ENCODE measurements at regions not wholly inside any gene's neighbourhood (a gene's known extent, or its start where the extent isn't known, plus 50 kb on each side); places are given as distances from the start of the nearest gene placed in this dataset.

- peaks cover 11% of the 10 kb centered on the region for H3K9me3 ChIP-seq (ENCODE audit: low read length)
- no peak overlapping the region for H3K4me3 ChIP-seq (ENCODE audit: low read depth, low read length, poor library complexity, severe bottlenecking)
- H4K20me1 ChIP-seq (ENCODE audit: insufficient read depth, low read length), result no peaks in the 10 kb centered on the region
- no peak overlapping the region for H2AFZ ChIP-seq (ENCODE audit: low read length)
- H3K4me2 ChIP-seq (ENCODE audit: low read length), result no peak overlapping the region
- no peaks in the 10 kb centered on the region for H3K79me2 ChIP-seq (ENCODE audit: insufficient read depth, low read length)
- H3K9ac ChIP-seq (ENCODE audit: low read length), result no peak overlapping the region
- no peak for TF ChIP-seq EZH2 (IDR thresholded peaks at IDR 0.05; ENCODE audit: borderline replicate concordance, low read length)
- no peak for TF ChIP-seq CTCF (IDR thresholded peaks at IDR 0.05; ENCODE audit: low read length)
- H3K9me2 ChIP-seq (ENCODE audit: low read depth, low read length), result no peaks in the 10 kb centered on the region
- no peak overlapping the region for H3K27ac ChIP-seq (ENCODE audit: low read depth, low read length, poor library complexity, severe bottlenecking)
- no peaks in the 10 kb centered on the region for H3F3A ChIP-seq (ENCODE audit: insufficient read depth, low read length)
- no peaks in the 10 kb centered on the region for H3K27me3 ChIP-seq (ENCODE audit: insufficient read depth, low read length)
- H3K36me3 ChIP-seq (ENCODE audit: insufficient read depth, low read length), result peaks cover 14% of the 10 kb centered on the region; the same call in 1 of the 2 replicates
- peaks cover 39% of the 10 kb centered on the region for H3K4me1 ChIP-seq (ENCODE audit: insufficient read depth, low read length, severe bottlenecking)
These were observed 298.9 kb downstream of the RPLP1 start for GRCh38 chr15:69751566-69751965.

DNA sequence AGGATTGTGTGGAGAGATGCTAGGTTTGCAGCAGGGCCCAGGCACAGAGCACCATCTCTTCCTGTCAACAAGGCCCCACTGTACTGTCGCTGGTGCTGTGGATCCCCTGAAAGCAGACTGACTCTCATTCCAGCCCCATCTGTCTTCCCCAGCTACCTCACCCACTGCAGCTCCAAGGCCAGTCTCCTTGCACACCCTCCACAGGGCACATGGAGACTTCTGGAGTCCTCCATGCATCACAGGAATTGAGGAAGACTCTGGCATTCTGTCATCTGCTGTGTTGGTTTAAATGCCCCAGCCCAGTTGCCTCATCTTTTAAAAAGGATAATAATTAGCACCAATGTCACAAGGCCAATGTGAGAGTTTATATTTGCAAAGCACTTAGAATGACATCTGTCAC lies 301.2 kb downstream of the RPLP1 start:
- Histone ChIP-seq H3K4me3 (ENCODE audit: low read depth, low read length, poor library complexity, severe bottlenecking) (no peak overlapping the region), H3F3A (ENCODE audit: insufficient read depth, low read length) (no peaks in the 10 kb centered on the region)

GRCh38 chr15:69754313-69754712 lies 301.7 kb downstream of the RPLP1 start:
- Histone ChIP-seq H3K4me2 (ENCODE audit: low read length) (no peak overlapping the region), H3K27ac (ENCODE audit: low read depth, low read length, poor library complexity, severe bottlenecking) (no peak overlapping the region), H3K9me2 (ENCODE audit: low read depth, low read length) (no peaks in the 10 kb centered on the region), H3K9me3 (ENCODE audit: low read length) (peaks cover 11% of the 10 kb centered on the region), H3K27me3 (ENCODE audit: insufficient read depth, low read length) (no peaks in the 10 kb centered on the region), H3K9ac (ENCODE audit: low read length) (no peak overlapping the region), H3K4me3 (ENCODE audit: low read depth, low read length, poor library complexity, severe bottlenecking) (no peak overlapping the region), H2AFZ (ENCODE audit: low read length) (no peak overlapping the region), H4K20me1 (ENCODE audit: insufficient read depth, low read length) (no peaks in the 10 kb centered on the region), H3K4me1 (ENCODE audit: insufficient read depth, low read length, severe bottlenecking) (peaks cover 37% of the 10 kb centered on the region), H3F3A (ENCODE audit: insufficient read depth, low read length) (no peaks in the 10 kb centered on the region), H3K36me3 (ENCODE audit: insufficient read depth, low read length) (peaks cover 14% of the 10 kb centered on the region; the same call in 1 of the 2 replicates), H3K79me2 (ENCODE audit: insufficient read depth, low read length) (no peaks in the 10 kb centered on the region)
- no peak for TF ChIP-seq CTCF (IDR thresholded peaks at IDR 0.05; ENCODE audit: low read length)

More for the DNA sequence above, 301.2 kb downstream of the RPLP1 start:
- Histone ChIP-seq H3K4me1 (ENCODE audit: insufficient read depth, low read length, severe bottlenecking) (peaks cover 37% of the 10 kb centered on the region), H3K9me2 (ENCODE audit: low read depth, low read length) (no peaks in the 10 kb centered on the region), H3K4me2 (ENCODE audit: low read length) (no peak overlapping the region), H3K9ac (ENCODE audit: low read length) (no peak overlapping the region), H2AFZ (ENCODE audit: low read length) (no peak overlapping the region), H3K9me3 (ENCODE audit: low read length) (peaks cover 11% of the 10 kb centered on the region), H4K20me1 (ENCODE audit: insufficient read depth, low read length) (no peaks in the 10 kb centered on the region), H3K36me3 (ENCODE audit: insufficient read depth, low read length) (peaks cover 14% of the 10 kb centered on the region; the same call in 1 of the 2 replicates), H3K27ac (ENCODE audit: low read depth, low read length, poor library complexity, severe bottlenecking) (no peak overlapping the region), H3K79me2 (ENCODE audit: insufficient read depth, low read length) (no peaks in the 10 kb centered on the region), H3K27me3 (ENCODE audit: insufficient read depth, low read length) (no peaks in the 10 kb centered on the region)
- TF ChIP-seq CTCF (IDR thresholded peaks at IDR 0.05; ENCODE audit: low read length), result no peak
- no peak for TF ChIP-seq EZH2 (IDR thresholded peaks at IDR 0.05; ENCODE audit: borderline replicate concordance, low read length)
